Stimulated activated CD4-positive, alpha-beta T cell treated with anti-CD3 and anti-CD28 coated beads, Interleukin-1b, Interleukin-23, amount 100 ng/mL, for 48 hours (primary cell): ENCODE measurements at regions not wholly inside any gene's neighbourhood (a gene's known extent, or its start where the extent isn't known, plus 50 kb on each side); places are given as distances from the start of the nearest gene placed in this dataset.

Experiments
- DNase-seq: peaks from one replicate; pipeline ENCODE4 v3.0.0-alpha.2; 2020

DNA sequence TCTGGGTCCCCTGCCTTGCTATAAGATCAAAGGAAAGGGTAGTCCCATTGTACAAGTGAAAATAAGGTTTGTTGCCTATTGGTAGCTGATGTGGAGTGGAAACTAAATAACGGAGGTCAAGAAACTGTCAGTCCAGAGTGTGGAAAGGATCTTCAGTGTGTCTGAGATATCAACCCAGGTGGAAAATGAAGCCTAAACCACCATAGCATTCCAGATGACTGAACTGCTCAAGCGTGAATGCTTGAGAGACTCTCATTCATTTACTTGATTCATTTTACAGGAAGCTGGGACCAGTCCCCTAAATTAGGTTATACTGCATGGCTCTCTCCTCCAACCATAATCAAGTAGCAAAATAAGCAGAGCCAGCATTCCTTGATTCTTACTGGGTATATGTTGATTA is 116.0 kb upstream of the SLC28A3 start:
- no peak for DNase-seq

DNA sequence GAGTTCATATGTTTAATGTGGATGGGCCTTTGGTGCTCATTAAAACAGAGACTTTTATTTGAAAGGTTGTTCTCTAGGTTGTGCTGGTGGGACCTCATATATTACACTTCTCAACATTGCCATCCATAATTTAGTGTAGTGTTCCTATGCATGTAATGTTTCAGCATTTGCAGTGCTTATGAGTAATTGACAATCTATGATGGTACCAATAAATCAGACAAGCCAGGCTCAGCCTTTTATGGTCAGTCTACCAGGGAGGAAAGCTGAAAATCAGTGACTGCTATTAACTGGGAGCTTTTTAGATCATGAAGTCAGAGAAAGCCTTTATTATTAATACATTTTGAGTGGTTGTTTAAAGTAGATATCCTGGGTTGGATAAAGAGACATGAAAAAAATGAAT is 120.1 kb upstream of the SLC28A3 start:
- no peak for DNase-seq

DNA sequence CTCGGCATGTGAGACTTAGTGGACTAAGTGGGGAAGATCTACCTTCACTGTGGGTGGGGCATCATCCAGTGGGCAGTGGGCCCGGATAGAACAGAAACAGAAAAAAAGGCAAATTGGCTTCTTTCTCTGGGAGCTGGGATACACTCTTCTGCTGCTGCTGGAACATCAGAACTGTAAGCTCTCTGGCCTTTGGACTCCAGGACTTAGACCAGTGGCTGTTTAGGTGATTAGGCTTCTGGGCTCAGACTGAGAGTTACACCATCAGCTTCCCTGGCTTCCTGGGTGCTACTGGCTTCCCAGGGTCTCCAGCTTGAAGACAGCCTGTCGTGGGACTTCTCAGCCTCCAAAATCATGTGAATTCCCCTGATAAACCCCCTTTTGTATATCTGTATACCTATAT is 122.7 kb upstream of the SLC28A3 start:
- DNase-seq = no peak

DNA sequence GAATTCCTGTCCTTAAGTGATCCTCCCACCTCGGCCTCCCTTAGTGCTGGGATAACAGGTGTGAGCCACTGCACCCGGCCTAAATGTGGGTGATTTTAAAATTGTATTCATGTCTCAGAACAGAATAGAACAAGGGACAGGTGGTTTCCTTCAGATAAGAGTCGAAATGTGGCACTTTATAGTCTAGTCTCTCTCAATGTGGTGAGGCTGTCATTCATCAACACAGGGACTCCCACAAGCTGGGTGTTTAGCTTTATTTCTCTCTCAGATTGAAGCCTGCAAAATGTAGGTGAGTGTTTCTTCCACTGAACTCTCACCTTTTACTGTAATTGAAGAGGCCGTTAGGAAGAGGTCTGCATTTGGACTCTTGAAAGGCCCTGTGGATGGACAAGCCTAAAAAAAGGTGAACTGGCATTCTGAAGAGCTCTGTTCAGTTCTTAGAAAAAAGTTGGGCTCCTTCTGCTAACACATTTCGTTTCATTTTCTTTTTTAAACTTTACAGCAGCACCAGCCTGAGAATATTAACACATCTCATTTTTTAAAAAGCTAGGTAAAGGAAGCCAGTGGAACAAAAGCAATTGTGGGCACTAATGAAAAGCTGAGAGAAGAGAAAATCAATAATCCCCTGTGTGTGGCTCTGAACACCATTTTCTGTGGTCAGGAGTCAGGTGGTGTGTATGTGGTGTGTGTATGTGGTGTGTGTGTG is 126.2 kb upstream of the SLC28A3 start:
- DNase-seq = no peak

DNA sequence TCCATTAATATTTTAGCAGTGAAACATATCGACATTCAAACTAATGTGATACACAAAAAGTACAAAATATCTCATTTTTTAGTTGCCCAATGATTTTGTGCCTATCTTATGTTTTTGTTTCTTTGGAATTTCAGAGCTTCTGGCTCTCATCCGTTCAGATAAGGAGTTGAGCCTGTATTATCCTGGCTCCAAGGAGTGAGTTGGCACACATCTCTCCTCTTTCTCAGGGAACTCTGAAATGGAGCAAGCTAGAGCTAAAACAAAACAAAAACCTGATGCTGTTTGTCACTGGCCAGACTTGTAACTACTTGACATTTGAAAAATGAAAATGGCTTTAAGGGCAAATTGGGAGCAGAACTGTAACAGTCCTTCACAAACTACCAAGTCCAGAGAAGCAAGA is 131.3 kb upstream of the SLC28A3 start:
- DNase-seq = no peak

DNA sequence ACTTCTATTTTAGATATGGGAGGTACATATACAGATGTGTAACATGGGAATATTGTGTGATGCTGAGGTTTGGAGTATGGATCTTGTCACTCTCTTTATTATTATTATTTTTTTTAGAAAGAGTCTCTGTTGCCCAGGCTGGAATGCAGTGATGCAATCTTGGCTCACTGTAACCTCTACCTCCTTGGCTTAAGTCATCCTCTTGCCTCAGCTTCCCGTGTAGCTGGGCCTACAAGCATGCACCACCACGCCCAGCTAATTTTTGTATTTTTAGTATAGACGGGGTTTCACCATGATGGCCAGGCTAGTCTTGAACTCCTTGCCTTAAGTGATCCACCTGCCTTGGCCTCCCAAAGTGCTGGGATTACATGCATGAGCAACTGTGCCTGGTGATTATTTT is 138.4 kb upstream of the SLC28A3 start:
- DNase-seq = no peak

DNA sequence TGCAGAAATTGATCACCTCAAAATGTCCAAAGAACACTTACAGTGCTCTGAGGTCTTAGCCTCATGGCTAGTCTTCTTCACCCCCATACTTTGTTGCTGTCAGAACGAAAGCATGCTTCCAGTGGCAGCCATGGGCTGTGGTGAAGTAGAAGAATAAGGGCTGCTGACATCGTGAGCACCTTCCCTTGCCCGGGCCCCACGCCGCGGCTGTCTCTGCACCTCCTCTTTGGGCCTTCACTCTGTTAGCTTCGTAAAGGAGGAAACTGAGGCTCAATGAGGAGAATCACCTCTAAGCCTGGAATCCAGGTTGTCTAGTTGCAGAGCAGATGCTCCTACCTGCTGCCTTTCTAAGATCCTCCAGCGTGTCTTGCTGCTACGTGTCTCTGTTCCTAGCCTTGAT is 139.5 kb upstream of the SLC28A3 start:
- DNase-seq = no peak

DNA sequence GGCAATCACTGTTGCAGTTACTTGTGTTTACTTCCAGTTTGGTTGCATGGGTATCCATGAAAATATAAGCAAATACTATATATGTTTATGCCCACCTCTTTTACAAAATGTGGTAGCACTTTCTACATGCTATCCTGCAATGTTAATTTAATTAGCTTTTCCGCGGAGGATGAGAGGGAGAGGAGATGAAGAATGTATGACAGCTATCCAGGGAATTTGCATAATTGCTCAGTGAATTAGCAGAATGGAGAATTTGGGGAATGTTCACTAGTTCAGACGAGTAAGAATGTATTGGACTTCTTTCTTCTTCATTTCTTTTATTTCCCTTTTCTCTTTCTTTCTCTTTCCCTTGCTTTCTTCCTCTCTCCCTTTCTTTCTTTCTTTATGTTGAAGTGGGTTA is 140.7 kb upstream of the SLC28A3 start:
- no peak for DNase-seq

DNA sequence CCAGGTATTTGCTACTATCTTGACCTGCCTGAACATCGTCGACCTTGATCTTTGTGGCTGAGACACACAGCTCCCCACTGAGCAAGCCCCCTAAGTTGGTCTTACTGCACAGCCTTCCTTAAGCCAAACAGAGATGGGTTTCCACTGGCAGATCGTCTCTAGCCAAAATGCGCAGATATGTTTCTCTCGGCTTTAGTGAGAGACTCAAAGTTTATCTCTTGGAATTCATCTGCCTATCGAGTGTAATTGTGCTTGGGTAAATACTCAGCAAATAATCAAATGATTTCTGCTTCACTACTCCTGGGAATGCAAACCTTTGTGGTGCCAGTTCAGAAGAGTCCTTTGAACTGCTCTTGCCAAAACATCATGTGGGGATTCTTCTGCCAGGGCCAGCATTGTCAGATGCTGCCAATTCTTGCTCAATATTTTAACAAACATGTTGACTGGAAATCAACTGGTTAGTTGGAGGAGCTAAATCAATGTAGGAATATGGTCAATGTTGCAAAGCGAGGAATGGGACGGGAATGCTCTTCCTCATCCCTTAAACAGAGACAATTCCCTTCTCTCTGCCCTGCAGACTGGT is 141.2 kb upstream of the SLC28A3 start:
- DNase-seq = no peak

DNA sequence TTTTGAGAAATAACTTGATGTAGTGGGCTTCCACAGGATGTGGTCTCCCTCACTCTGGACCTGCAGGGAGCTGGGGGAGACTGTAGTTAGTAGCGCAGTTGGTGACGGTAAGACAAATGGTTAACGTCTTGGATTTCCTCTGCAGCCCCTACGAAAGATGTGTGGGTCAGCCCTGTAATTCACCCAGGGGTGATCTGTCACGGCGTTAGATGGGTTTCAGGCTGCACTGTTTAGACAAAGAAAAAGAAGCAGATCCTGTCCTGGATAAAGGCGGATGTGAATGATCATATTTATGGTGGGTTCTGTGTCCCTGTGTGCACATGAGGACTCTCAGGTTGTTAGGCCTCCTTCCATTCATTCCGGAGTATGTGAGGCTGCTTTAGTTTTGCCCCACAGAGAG is 142.0 kb upstream of the SLC28A3 start:
- DNase-seq = no peak

DNA sequence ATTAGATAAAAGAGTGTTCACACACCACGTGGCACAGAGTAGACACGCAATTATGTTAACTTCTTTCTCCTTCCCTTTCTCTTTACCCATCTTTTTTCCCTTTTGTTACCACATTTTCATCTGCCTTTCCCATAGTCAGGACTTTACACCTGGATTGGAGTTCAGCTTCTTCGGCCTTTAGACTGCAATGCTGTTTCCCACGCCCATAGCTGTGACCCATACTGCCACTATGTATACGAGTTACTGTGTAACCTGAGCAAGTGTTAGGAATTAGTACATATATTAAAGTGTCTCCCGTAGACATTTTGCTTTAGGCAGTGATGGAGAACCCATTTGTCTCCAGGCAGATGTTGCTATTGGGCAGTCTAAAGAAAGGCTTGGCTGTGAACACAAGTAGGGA is 143.6 kb upstream of the SLC28A3 start:
- no peak for DNase-seq

DNA sequence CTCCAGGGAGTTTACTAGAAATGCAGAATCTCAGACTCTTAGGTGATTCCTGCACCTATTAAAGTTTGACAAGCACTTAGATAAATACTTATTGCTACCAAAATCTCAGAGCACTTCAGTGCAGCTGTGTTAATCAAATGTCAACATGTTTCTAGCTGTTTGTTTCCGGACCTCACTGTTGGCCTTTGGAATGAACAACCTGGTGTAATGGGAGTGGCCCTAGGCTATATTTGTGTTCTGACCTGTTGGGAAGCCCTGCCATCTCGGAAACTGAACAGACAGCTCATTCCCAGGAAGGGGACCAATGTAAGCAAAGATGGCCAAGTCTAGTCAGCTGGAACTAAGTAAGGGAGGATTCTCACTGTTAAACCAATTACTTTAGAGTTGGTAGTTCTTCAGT is 145.0 kb upstream of the SLC28A3 start:
- no peak for DNase-seq

DNA sequence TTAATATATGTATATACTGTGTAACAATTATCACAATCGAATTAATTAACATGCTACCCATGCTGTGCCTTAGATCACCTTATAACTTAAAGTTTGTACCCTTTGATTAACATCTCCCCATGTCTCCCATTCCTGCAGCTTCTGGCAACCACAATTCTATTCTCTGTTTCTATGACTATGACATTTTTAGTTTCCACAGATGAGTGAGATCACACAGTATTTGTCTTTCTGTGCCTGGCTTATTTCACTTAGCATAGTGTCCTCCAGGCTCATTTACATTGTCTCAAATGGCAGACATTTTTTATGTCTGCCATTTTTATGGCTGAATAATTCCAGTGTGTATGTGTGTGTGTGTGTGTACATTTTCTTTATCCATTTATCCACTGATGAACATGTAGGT is 146.1 kb upstream of the SLC28A3 start:
- no peak for DNase-seq

DNA sequence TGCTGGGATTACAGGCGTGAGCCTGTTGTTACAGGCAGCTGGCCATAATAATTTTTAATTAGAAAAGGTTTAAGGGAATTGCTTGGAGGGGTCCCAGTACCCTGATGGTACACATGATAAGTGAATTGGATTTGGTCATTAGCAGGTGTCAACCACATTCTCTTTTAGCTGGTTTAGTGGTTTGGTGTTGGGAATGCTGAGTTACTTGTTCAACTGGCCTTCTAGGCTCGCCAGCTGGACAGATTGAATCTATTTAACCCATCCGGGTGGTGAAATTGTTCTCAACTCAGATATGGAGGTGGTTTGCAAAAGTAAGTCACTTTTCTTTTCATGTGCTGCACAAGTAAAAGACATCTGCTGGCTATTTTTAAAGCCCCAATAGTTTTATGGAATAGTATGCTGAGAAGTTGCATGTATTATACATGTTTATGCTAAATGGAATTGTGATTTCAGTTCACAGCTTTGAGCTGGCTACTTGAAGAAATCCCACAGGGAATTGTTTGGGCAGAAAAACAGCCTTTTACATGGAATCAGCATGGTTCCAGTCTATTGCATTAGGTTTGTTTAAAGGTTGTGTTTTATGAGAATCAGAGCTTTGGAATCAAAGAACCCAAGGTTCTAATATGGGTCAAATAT is 149.8 kb upstream of the SLC28A3 start:
- DNase-seq = no peak

DNA sequence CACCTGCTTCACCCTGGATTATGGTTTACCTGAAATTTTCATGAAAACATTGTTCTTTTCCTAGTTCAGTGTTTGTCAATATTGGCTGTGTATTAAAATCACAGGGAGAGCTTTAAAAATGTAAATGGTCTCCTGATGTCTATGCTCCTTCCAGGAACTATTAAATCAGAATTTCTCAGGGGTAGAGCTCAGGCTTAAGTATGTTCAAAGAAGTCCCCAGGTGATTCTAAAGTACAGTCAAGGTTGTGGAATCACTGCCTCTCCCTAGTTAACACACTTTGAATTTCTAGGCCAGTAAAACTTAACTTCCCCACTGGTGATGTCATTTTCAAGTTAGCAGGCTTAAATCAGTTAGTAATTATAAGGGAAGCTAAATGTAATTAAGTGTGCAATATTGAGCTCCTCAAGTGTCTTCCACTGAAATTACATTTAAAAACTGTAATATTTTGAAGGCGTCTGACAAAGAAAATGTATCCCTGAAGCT is 150.3 kb upstream of the SLC28A3 start:
- no peak for DNase-seq

DNA sequence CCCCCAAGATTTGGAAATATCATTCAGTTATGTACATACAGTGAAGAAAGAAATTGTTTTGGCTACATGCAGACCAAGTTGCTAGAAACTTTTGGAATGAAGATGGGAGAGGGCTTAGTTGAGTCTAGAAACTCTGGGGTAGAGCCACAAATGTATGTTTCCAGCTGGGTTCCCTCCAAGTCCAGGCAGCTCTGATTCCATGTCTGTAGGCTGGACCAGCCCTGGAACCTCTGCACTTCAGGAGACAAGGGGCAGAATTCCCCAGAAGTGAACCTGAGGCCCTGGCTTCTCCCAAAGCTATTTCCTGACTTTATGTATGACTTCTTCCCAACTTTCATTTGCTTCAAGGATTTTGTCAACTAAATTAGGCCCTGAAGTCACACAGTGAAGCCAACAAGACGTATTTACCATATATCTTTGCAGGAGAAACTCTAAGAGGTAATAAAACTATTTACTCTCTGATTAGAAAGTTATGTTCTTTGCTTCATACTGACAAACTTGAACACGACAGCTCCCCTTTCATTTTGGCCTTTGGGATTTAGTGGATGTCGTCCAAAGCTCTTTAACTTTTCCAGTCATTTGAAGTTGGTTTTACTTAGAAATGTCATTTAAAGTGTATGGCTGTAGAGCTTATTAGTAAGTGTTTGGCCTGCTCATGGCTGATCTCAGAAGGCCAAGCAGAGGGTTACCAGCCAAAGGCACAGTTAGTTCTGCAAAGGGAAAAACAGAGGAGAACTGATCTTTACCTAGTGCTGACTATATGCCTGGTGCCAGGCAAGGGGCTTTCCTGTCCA is 152.0 kb upstream of the SLC28A3 start:
- no peak for DNase-seq

DNA sequence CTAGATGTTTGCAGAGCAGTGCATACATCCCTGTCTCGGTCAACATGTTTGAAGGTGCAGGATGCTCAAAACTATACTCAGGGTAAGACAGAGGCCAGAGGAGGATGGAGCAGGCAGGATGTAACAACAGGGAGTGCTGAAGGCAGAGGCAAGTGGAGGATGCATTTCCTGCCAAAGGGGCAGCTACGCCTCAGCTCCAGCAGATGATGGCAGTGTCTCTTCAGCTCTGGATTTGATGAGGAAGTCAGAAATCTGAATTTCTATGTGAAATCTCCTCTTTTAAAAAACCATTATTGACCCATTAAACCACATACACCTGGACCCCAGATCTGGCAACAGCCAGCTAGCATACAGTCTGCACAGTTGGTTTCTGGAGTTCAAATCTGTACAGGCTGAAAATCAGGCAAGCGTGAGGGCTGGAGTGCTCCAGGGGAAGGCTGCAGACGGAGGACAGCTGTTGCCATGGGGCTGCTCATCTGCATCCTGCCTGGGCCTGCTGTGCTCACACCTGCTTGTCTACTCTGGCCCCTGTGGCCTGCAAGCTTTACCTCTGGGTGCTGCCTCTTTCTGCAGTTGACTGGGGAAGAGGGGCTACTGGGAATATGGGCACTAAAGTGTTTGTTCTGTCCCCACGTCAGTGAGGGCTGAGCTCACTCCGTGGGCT is 152.9 kb upstream of the SLC28A3 start:
- DNase-seq = no peak

DNA sequence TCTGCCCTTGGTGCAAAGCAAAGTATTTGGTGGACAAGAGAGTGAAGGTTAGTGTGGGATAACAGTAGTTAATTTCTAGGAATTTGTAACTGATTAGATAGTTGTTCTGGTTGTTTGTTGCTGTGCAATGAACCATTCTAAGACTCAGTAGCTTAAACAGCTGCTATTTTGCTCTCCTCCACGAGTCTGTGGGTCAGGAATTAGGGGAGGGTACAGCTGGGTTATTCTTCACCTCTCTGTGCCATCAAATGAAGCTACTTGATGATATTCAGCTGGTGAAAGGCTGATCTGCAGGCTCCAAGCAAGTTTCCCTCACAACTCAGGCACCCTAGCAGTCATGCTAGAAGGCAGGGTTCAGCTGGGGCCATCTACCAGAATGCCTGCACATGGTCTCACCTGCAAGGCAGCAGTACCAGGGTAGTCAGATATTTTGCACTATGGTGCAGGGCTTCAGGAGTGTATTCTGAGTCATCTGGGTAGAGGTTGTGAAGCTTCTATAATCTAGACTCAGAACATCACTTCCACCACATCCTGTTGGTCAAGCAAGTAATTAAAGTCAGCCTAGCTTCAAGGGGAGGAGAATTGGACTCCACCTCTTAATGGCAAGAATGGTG is 159.5 kb upstream of the SLC28A3 start:
- DNase-seq = no peak

DNA sequence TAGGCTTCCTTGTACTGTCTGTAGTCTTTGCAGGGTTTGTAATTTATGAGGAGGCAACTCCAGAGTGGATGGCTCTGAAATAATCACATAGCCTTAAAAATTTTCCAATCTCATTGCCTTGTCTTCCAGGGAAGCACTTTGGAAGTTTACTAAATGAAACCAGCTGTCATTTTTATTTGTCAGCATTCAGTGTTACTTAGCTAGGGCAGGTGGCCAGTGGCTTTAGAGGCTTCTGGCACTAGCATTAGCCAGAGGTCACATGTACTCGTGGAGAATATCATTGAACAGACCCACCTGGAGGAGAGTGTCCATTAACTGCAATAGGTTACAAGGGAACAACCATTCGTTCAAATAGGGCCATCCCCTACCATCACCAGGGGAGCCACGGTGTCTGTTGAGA is 160.3 kb upstream of the SLC28A3 start:
- no peak for DNase-seq

DNA sequence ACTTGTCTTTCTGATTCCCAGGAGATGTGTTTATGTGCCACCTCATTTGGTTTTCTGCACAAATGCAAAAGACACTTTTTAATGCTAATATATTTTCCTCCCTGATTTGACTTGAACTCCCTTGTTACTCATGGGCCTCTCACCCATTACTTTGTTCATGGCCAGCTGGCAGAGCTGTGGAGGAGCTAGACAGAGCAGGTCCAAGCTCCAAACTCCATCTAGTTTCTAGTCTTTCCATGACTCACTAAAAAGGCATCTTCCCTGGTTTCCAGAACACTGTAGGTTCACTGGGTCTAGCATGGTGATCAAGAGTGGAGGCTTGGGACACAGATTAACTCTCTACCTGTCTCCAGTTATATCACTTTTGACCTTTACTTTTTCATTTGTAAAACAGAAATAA is 161.0 kb upstream of the SLC28A3 start:
- no peak for DNase-seq

DNA sequence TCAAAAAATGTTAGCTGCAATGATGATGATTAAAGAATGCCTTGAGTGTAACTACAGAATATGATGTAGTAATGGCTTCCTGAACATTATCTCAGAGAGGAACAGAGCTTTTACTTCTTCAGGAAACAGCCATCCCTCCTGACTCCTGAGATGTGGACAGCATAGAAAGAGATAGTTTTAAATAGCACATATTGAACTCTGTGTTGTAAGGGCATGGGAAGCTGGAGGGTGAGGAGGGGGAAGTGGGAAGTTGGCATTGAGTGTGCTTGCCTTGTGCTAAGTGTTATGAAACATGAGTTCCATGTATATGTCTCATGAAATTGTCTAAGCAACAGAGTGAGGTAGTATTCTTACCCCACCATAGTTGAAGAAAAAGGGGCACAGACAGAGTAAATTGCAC is 161.5 kb upstream of the SLC28A3 start:
- DNase-seq = no peak

DNA sequence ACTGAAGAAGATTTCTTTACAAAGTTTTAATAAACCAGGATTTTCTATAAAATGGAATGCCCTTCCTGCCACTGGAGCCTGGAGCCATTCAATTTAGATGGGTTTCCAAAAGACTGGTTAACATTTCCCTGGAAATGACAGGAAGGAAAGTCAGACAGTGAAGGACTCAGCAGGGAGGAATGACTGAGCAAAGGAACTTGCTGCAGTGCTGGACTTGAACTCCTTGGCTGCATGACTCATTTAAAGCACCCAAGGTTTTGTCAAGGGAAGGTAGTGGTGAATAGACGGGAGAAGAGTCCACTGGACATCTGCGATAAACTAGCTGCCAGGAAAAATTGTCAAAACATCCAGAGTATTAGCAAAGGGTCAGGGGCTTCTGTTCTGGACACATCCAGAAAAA is 163.8 kb upstream of the SLC28A3 start:
- no peak for DNase-seq

DNA sequence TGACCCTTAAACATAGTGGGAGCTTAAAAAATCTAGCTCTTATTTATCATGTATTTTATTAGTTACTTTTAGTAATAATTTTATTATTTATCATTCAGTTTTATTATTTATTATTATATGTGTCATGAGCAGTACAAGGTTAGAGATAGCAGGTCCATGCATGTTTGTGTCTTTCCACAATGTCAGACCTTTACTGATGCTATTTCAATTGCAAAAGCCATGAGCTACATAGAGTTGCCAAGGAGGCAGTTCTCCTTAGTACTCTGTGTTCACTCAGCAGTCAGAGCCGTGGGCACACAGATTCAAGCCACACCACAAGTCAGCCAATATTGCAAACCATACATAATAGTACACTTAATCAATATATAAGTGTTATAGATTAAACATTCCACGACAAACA is 157.9 kb upstream of the NTRK2 start:
- DNase-seq = no peak
